ENCODE measurements at regions not wholly inside any gene's neighbourhood (a gene's known extent, or its start where the extent isn't known, plus 50 kb on each side); places are given as distances from the start of the nearest gene placed in this dataset.

DNA sequence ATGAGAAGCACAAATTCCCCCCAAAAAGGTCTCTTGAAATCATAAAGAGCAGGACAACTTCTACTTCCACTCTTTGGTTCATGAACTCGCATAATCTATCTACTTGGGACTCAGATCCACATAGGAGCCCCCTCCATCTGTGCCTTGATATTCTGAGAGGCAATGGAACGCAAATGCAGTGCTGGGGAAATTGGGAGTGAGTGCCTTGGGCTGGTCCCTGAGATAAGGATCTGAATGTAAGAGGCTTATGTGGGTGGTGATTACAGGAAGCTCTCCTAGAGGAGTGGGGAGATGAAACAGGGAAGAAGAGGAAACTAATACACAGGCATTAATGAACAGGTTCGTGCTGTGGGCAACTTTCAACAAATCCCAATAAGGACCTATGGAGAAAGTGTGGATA, 285.6 kb downstream of the RASEF start:
- no peak for TF ChIP-seq CTCF (IDR thresholded peaks at IDR 0.05; ENCODE audit: poor library complexity, severe bottlenecking)
- no peak for TF ChIP-seq REST (IDR thresholded peaks at IDR 0.05; ENCODE audit: borderline replicate concordance)
- TF ChIP-seq TAF1 (IDR thresholded peaks at IDR 0.05; ENCODE audit: low read depth) = no peak
